Activated naive CD4-positive, alpha-beta T cell treated with anti-CD3 and anti-CD28 coated beads, Interleukin-2, amount 10 ng/mL, durations not matched to agents 7 days and 5 days (primary cell): ENCODE measurements at regions not wholly inside any gene's neighbourhood (a gene's known extent, or its start where the extent isn't known, plus 50 kb on each side); places are given as distances from the start of the nearest gene placed in this dataset.
"Not testable (repeated sequence)": the region's sequence is repeated elsewhere in the genome, so short reads cannot be mapped to it uniquely, and the experiment has no call there.

ENCODE experiments used
- CTCF ChIA-PET: fragments of 350-600 bp; sonication (Branson Sonifier 250); formaldehyde crosslinking; loops from one replicate; lab custom pipeline; 2021; ENCODE audit warnings: antibody characterized with exemption; lab: Charles Lee
- DNase-seq: peaks from one replicate; pipeline ENCODE4 v3.0.0-alpha.2; 2020
- H3K27ac Mint-ChIP-seq: one replicate; pipeline ENCODE4 v1.8.0; 2021; ENCODE audit warnings: mild to moderate bottlenecking, moderate library complexity, mixed read lengths
- H3K27me3 Mint-ChIP-seq: one replicate; pipeline ENCODE4 v1.8.0; 2021; ENCODE audit warnings: mild to moderate bottlenecking, mixed read lengths
- H3K36me3 Mint-ChIP-seq: one replicate; pipeline ENCODE4 v1.8.0; 2021; ENCODE audit warnings: mixed read lengths
- H3K4me1 Mint-ChIP-seq: one replicate; pipeline ENCODE4 v1.8.0; 2021; ENCODE audit warnings: mixed read lengths
- H3K4me3 Mint-ChIP-seq: one replicate; pipeline ENCODE4 v1.8.0; 2021; ENCODE audit warnings: mild to moderate bottlenecking, moderate library complexity, mixed read lengths
- H3K9me3 Mint-ChIP-seq: one replicate; pipeline ENCODE4 v1.8.0; 2021; ENCODE audit warnings: mixed read lengths

DNA sequence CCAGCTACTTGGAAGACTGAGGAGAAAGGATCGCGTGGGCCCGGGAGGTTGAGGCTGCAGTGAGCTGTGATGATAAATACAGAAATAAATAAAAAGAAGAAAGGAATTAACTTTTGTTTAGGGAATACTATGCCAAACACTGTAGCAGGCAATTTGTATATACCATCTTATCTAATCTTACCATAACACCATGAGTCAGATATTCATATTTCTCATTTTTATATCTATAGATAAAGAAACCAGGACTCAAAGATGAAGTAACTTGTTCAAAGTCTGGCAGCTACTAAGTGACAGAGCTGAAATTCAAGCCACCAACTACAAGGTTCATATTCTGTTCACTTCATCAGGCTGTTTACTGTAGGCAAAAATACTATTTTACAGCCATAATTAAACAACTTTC is 119.2 kb upstream of the SLC39A10 start:
- no peak for DNase-seq
- Mint-ChIP-seq H3K9me3 (peaks cover 9% of the 10 kb centered on the region), H3K27ac (peak overlapping the region; percentile 99), H3K4me1 (peaks cover 88% of the 10 kb centered on the region), H3K27me3 (no peaks in the 10 kb centered on the region), H3K36me3 (peaks cover 50% of the 10 kb centered on the region), H3K4me3 (no peak overlapping the region)
- CTCF ChIA-PET, result interaction anchor here (0.6 to 2.3 kb wide), 3 partner anchors 20 to 122 kb away, joined by 3 to 5 read pairs (median 5); no protein-coding TSS in a partner anchor

DNA sequence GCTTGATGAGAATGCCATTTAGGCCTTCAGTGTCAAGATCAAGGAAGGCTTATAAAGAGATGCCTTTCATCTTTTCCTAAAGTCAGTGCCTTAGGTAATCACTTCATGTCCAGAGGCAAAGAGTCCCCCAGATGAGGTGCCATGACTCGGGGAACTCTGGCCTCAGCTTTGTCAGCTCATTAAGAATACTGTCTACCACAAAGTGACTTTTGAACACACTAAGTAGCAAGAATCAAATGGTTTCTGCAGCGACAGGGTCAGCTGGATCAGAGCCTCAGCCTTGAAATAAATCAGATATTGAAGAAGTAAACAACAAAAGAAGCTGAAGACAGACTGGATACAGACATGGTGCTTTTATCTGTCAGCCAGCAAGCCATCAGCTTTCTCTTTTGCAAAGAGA is 120.1 kb upstream of the SLC39A10 start:
- no peak for DNase-seq
- Mint-ChIP-seq H3K27me3 (no peaks in the 10 kb centered on the region), H3K4me1 (peaks cover 90% of the 10 kb centered on the region), H3K4me3 (peak overlapping the region; percentile 90), H3K9me3 (peaks cover 9% of the 10 kb centered on the region), H3K36me3 (peaks cover 44% of the 10 kb centered on the region), H3K27ac (peak overlapping the region; percentile 99)
- CTCF ChIA-PET, result interaction anchor here (1.1 to 2.3 kb wide), 2 partner anchors 23 to 123 kb away, joined by 5 read pairs; no protein-coding TSS in a partner anchor

DNA sequence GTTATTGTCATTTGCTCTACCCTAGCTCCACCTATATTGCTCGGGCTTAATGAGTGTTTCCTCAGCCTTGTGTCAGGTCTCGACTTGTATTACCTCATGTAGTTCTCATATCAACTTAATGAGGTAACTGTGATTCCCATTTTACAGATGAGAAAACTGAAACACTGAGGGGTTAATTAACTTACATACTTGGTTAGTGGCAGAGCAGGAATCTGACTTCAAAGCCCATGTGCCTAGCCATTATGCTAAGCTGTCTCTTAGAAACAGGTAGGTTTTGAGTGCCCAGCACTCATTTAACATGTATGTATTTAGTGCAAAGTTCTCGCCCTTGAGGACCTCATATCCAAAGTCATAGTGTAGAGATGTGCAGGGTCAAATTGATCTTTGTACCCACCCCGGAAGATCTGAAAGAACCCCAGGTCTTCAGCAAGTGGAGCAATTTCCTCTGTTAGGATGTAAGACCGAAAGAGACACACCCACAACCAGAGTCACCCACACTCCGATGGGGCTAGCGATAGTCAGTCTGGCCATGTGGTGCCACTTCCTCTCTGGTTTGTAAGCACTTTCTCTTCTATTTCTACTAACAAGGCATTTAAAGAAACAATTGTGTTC is 121.0 kb upstream of the SLC39A10 start:
- peak; percentile 90 for DNase-seq
- peak overlapping the region; percentile 90 for H3K4me3 Mint-ChIP-seq
- CTCF ChIA-PET, result interaction anchor here (0.7 to 4.4 kb wide), 8 partner anchors 8 to 216 kb away, joined by 3 to 54 read pairs (median 10); partner anchors contain the start of gene SLC39A10
- H3K27me3 Mint-ChIP-seq, result no peaks in the 10 kb centered on the region
- peaks cover 9% of the 10 kb centered on the region for H3K9me3 Mint-ChIP-seq
- peak overlapping the region; percentile 99 for H3K27ac Mint-ChIP-seq
- H3K4me1 Mint-ChIP-seq, result peaks cover 92% of the 10 kb centered on the region
- H3K36me3 Mint-ChIP-seq, result peaks cover 43% of the 10 kb centered on the region

DNA sequence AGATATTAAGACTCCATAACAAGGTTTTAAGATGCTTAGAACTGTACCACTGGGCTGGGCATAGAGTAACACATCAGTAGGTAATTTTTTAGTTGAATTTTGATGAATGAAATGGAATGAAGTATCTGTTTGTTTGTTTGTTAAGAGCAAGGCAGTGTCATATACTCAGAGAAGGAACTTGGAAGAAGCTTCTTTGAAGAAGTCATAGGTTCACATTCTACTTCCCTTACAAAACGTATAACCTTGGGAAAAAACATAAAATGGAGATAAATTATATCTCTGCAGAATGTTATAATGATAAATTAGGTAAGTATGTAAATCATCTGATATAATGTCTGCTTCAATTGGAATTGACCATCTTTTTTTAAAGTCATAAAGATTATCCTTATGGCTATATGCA is 122.1 kb upstream of the SLC39A10 start:
- DNase-seq, result no peak
- CTCF ChIA-PET, result interaction anchor here (0.7 to 4.4 kb wide), 17 partner anchors 8 to 533 kb away, joined by 3 to 54 read pairs (median 7); partner anchors contain the start of genes DNAH7 and SLC39A10
- Mint-ChIP-seq H3K9me3 (peaks cover 17% of the 10 kb centered on the region), H3K36me3 (peaks cover 48% of the 10 kb centered on the region), H3K4me1 (peaks cover 92% of the 10 kb centered on the region), H3K27ac (peak overlapping the region; percentile 99), H3K4me3 (peak overlapping the region; percentile 90), H3K27me3 (no peaks in the 10 kb centered on the region)

DNA sequence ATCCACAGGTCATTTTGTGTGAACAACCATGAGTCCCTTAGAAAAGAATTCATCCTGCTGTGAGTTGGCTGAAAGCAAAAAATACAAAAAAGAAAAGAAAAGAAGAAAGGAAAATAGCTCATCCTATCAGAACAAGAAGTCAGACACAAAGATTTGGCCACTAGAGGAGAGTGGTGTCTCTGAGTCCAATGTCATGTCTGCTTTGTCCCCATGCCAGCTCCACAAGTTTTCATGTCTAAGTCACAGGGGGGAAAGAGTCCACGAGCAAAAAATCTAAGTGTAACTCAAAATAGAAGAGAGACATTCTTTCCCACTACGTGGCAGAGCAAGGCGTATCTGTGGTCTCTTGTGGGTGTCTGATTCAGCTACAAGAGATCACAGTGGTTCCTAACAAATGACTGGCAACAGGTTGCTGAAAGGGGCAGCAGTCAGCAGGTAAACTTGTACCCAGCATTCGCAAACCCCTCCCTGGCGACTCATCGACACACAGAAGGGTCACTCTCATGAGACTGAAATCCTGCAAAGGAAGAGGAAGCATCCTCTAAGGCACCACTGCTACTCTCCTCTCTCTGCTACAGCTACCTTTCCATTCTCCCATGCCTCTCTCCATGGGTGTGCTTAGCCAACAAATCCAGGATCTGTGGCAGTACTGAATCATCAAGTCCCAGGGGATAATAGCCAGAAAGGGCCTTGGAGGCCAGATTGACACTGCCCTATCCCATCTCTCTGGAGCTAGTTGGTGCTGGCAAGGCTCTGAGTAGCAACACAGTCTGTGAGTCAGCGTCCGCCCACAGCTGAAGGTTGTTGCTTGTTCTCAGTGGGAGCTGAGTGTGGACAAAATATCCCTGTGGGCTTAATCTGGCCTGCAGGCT is 123.0 kb upstream of the SLC39A10 start:
- DNase-seq, result peak; percentile 76
- H3K9me3 Mint-ChIP-seq, result peaks cover 21% of the 10 kb centered on the region
- H3K36me3 Mint-ChIP-seq, result peaks cover 51% of the 10 kb centered on the region
- CTCF ChIA-PET, result interaction anchor here (0.6 to 4.4 kb wide), 19 partner anchors 9 to 534 kb away, joined by 3 to 54 read pairs (median 6); partner anchors contain the start of genes DNAH7 and SLC39A10
- H3K27ac Mint-ChIP-seq, result peak overlapping the region; percentile 99
- peak overlapping the region; percentile 90 for H3K4me3 Mint-ChIP-seq
- no peaks in the 10 kb centered on the region for H3K27me3 Mint-ChIP-seq
- peaks cover 90% of the 10 kb centered on the region for H3K4me1 Mint-ChIP-seq

DNA sequence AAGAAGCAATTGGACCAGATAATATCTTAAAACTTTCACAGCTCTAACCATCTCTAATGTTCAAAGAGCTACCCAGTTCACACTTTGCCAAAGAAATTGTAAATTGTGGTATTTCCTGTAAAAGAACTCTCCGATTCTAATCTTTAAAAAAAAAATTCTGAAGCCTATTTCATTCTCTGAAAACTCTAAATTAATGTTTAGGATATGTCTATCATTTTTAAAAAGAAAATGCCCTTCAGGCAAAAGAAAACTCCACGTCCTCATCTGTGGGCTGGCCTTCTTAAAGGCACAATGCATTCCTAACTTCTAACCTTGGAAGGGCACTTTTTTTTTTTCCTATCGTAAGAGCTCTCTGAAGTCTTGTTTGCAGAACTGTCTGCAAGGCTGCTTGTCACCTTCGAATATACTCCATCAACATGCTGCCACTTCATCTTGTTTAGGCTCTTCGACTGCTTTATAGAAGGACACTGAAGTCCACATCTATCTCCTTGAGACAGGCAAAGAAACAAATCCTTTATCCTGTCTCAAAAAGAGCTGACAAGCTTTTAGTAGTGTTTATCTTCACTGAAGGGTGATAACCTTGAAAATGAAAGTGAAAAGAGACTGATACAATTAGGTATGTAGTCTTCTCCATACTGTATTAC is 124.3 kb upstream of the SLC39A10 start:
- Mint-ChIP-seq H3K9me3 (peaks cover 18% of the 10 kb centered on the region), H3K27me3 (no peaks in the 10 kb centered on the region), H3K27ac (peak overlapping the region; percentile 99), H3K4me1 (peaks cover 78% of the 10 kb centered on the region), H3K36me3 (peaks cover 43% of the 10 kb centered on the region), H3K4me3 (peak overlapping the region; percentile 90)
- CTCF ChIA-PET, result interaction anchor here (0.8 to 4.4 kb wide), 6 partner anchors 27 to 213 kb away, joined by 3 to 54 read pairs (median 12); no protein-coding TSS in a partner anchor
- peak; percentile 51 for DNase-seq

DNA sequence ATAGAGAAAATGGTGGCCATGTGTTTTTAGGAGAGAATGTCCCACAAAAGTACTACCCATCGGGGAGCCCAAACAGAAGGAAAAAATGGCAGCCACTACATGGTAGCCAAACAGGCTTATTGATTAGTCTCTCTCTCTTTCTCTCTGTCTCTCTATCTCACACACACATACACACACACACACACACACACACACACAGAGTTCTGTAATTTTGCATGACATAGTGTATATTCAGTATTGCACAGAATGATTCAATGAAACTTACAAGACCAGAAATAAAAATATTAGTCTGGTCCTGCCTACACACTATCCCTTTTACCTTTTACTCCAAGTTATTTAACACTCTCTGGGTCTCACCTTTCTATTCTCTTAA is 124.8 kb upstream of the SLC39A10 start:
- no peak for DNase-seq
- Mint-ChIP-seq H3K27ac (peak overlapping the region; percentile 99), H3K27me3 (no peaks in the 10 kb centered on the region), H3K9me3 (peaks cover 20% of the 10 kb centered on the region), H3K4me1 (peaks cover 73% of the 10 kb centered on the region), H3K36me3 (peaks cover 41% of the 10 kb centered on the region), H3K4me3 (peak overlapping the region; percentile 90)
- CTCF ChIA-PET, result interaction anchor here (0.7 to 4.4 kb wide), 5 partner anchors 23 to 212 kb away, joined by 3 to 54 read pairs (median 18); no protein-coding TSS in a partner anchor

DNA sequence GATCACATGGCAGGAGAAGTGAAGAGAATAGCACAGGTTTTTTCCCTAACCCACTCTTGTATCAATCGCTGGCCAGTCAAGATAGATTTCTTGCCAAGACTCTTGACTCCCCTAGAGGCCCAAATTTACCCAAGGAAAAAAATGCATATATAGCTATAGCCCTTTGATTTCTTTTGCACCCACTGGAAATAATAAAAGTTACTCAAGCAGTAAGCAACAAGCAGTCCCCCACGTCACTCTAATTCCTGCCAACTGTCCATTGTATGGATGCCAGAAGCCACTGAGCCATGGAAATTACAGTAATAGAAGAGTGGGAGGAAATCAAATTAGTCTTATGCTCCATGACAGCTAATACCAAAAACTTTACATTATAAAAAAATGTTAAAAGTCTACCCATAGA is 125.3 kb upstream of the SLC39A10 start:
- CTCF ChIA-PET, result interaction anchor here (0.6 to 1.3 kb wide), 4 partner anchors 9 to 128 kb away, joined by 3 to 5 read pairs (median 4); no protein-coding TSS in a partner anchor
- H3K9me3 Mint-ChIP-seq, result peaks cover 20% of the 10 kb centered on the region
- H3K4me1 Mint-ChIP-seq, result peaks cover 68% of the 10 kb centered on the region
- no peaks in the 10 kb centered on the region for H3K27me3 Mint-ChIP-seq
- peak overlapping the region; percentile 90 for H3K4me3 Mint-ChIP-seq
- no peak for DNase-seq
- H3K27ac Mint-ChIP-seq, result peak overlapping the region; percentile 99
- peaks cover 40% of the 10 kb centered on the region for H3K36me3 Mint-ChIP-seq

DNA sequence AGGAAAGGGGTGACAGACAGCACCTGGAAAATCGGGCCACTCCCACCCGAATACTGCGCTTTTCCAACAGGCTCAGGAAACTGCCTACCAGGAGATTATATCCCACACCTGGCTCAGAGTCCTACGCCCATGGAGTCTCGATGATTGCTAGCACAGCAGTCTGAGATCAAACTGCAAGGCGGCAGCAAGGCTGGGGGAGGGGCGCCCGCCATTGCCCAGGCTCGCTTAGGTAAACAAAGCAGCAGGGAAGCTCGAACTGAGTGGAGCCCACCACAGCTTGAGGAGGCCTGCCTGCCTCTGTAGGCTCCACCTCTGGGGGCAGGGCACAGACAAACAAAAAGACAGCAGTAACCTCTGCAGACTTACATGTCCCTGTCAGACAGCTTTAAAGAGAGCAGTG is 133.8 kb upstream of the SLC39A10 start:
- CTCF ChIA-PET, result not testable (repeated sequence)

DNA sequence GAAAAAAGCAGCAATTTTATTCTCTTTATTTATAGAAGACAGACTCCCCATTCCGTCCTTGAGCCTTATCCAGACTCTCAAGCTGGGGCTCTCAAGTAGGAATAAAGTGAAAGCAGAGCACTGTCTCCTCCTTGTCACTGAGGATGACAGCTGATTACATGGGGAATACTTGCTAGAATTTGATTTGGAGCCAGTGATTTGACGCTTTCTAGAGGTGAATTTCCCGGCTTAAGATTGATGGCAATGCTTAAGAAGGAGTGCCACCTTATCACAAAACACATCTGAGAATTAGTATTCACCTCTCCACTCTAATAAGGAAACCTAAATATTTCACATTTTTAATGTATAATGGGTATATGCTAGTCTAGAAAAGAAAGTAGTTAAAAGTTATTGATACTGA is 135.4 kb upstream of the SLC39A10 start:
- H3K36me3 Mint-ChIP-seq, result peaks cover 32% of the 10 kb centered on the region
- CTCF ChIA-PET, result no interaction called here

More for the DNA sequence above, 133.8 kb upstream of the SLC39A10 start:
- H3K27ac Mint-ChIP-seq, H3K27me3 Mint-ChIP-seq, DNase-seq, H3K4me3 Mint-ChIP-seq: not testable (repeated sequence)
- peaks cover 36% of the 10 kb centered on the region for H3K36me3 Mint-ChIP-seq
- peaks cover 19% of the 10 kb centered on the region for H3K9me3 Mint-ChIP-seq
- H3K4me1 Mint-ChIP-seq, result peaks cover 23% of the 10 kb centered on the region

DNA sequence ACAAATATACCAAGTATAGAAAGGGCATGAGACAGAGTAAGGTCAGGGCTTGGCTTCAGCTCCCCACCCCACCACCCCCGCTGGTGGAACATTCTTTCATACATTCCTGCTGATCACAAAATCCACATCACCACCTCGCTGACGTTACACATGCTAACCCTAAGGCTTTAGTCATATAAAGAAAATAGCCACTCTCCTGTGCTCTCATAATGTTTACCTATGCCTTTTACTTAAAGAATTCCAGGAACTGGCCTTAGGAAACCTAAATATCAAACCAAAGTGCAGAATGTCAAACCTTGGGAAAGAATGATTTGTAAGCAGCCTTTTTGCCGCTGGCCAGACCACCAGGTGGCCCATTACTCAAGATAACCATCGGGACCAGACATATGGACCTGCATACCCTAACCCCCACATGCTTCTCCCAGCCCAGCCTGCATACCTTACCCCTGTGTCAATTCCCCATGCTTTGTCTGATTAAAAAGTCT is 136.3 kb upstream of the SLC39A10 start:
- Mint-ChIP-seq H3K4me1 (peaks cover 38% of the 10 kb centered on the region), H3K27me3 (no peaks in the 10 kb centered on the region), H3K9me3 (peaks cover 22% of the 10 kb centered on the region), H3K27ac (no peak overlapping the region), H3K4me3 (no peak overlapping the region), H3K36me3 (peaks cover 30% of the 10 kb centered on the region)
- DNase-seq, result no peak
- CTCF ChIA-PET, result interaction anchor here (0.6 kb wide), 1 partner anchor 114 kb away, joined by 4 read pairs; no protein-coding TSS in a partner anchor

More for the DNA sequence above, 135.4 kb upstream of the SLC39A10 start:
- Mint-ChIP-seq H3K4me1 (peaks cover 32% of the 10 kb centered on the region), H3K27me3 (no peaks in the 10 kb centered on the region), H3K4me3 (no peak overlapping the region), H3K27ac (no peak overlapping the region), H3K9me3 (peaks cover 19% of the 10 kb centered on the region)
- no peak for DNase-seq

DNA sequence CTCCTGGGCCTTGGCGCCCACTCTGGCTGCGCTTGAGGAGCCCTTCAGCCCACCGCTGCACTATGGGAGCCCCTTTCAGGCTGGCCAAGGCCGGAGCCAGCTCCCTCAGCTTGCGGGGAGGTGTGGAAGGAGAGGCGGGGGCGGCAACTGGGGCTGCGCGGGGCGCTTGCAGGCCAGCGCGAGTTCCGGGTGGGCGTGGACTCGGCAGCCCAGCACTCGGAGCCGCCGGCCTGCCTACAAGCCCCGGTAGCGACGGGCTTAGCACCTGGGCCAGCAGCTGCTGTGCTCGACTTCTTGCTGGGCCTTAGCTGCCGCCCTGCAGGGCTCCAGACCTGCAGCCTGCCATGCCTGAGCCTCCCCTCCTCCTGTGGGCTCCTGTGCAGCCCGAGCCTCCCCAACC is 141.5 kb upstream of the SLC39A10 start:
- Mint-ChIP-seq H3K9me3 (peaks cover 13% of the 10 kb centered on the region), H3K4me1 (peaks cover 15% of the 10 kb centered on the region)

DNA sequence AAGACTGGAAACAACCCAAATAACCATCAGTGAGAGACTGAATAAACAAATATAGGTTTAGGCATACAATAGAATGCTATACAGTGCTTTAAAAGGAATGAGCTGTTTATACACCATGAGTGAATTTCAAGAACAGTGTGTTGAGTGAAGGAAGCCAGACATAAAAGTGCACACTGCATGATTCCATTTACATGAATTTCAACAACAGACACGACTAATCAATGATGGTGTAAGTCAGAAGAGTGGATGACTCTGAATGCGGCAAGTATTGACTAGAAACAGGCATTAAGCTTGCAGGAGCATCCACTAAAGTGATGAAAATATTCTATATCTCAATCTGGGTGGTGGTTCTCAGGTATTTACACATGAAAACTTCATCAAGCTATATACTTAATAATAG is 142.7 kb upstream of the SLC39A10 start:
- Mint-ChIP-seq H3K36me3 (peaks cover 29% of the 10 kb centered on the region), H3K27ac (no peak overlapping the region), H3K27me3 (no peaks in the 10 kb centered on the region), H3K4me3 (no peak overlapping the region), H3K4me1 (peaks cover 15% of the 10 kb centered on the region), H3K9me3 (peaks cover 20% of the 10 kb centered on the region)
- DNase-seq, result no peak
- CTCF ChIA-PET, result interaction anchor here (1.1 kb wide), 1 partner anchor 20 kb away, joined by 4 read pairs; no protein-coding TSS in a partner anchor

More for the DNA sequence above, 141.5 kb upstream of the SLC39A10 start:
- DNase-seq, result no peak
- H3K4me3 Mint-ChIP-seq, result no peak overlapping the region
- no peak overlapping the region for H3K27ac Mint-ChIP-seq
- CTCF ChIA-PET, result no interaction called here
- no peaks in the 10 kb centered on the region for H3K27me3 Mint-ChIP-seq
- peaks cover 21% of the 10 kb centered on the region for H3K36me3 Mint-ChIP-seq
